Colonic mucosa (tissue), 4 donors: ENCODE measurements at regions not wholly inside any gene's neighbourhood (a gene's known extent, or its start where the extent isn't known, plus 50 kb on each side); places are given as distances from the start of the nearest gene placed in this dataset.

Experiments used
- DNase-seq: peaks from one replicate; pipeline ENCODE4 v3.0.0-alpha.2; 2020
- H3K27ac ChIP-seq: fragments of 200-600 bp; one replicate; pipeline ENCODE4 v1.8.0; 2021
- H3K27me3 ChIP-seq: fragments of 200-600 bp; one replicate; pipeline ENCODE4 v1.8.0; 2021
- H3K36me3 ChIP-seq: fragments of 200-600 bp; one replicate; pipeline ENCODE4 v1.8.0; 2021
- H3K4me1 ChIP-seq: fragments of 200-600 bp; one replicate; pipeline ENCODE4 v1.8.0; 2021; ENCODE audit warnings: mild to moderate bottlenecking
- H3K4me3 ChIP-seq: fragments of 200-600 bp; one replicate; pipeline ENCODE4 v1.8.0; 2021
- H3K9ac ChIP-seq, 2 donors: one replicate each; pipeline ENCODE4 v1.7.0; 2013; ENCODE audit warnings: control low read depth in 2 of 2, low read depth in 2 of 2, low read length in 2 of 2
- H3K9me3 ChIP-seq: fragments of 200-600 bp; one replicate; pipeline ENCODE4 v1.8.0; 2021
- CTCF ChIP-seq: fragments of 200-600 bp; IDR thresholded peaks from one replicate; pipeline ENCODE4 v1.8.0; 2022; ENCODE audit warnings: antibody characterized with exemption, mild to moderate bottlenecking
- intact Hi-C: fragments of 100-400 bp; cut with DNase I; formaldehyde crosslinking; loops from one replicate; pipeline ENCODE4 v1.14.1; 2022
- donor health status: healthy.
- donor health status: DM: no; HTN: no; CAD: no.
- donor health status: DM: no; HTN: no; CAD: no.

GRCh38 chr6:45757443-45758130, 258.1 kb downstream of the CLIC5 start:
- no peaks in the 10 kb centered on the region for H3K27me3 ChIP-seq
- intact Hi-C loops: no loop called here

GRCh38 chr6:45756606-45757005, 259.1 kb downstream of the CLIC5 start:
- no peak for TF ChIP-seq CTCF

More at GRCh38 chr6:45757443-45758130, 258.1 kb downstream of the CLIC5 start:
- no peaks in the 10 kb centered on the region for H3K9me3 ChIP-seq
- H3K36me3 ChIP-seq: no peaks in the 10 kb centered on the region
- H3K9ac ChIP-seq: no peak overlapping the region
- H3K4me1 ChIP-seq: no peaks in the 10 kb centered on the region
- no peak for TF ChIP-seq CTCF
- no peak for DNase-seq
- H3K4me3 ChIP-seq: no peak overlapping the region
- no peak overlapping the region for H3K27ac ChIP-seq

DNA sequence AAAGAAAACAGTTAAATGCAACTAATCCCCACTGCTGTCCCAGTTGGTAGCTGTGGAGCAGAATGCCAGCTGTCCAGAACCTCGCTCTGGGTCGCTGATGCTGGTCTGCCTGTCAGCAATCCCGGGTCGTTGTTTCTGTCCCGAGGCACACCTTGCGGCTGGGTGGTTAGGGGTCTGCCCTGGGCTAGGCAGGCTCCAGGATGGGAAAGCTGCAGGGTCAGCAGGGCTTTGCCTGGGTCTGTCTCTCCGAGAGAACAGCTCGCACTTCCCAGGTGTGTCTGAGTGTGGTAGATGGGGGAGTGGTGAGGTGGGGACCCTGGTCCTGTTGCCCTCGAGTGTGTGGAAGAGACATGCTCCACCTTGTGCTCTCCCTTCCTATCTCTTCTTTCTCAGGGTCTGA, 261.2 kb downstream of the CLIC5 start:
- intact Hi-C loops: no loop called here
- Histone ChIP-seq H3K4me3 (no peak overlapping the region), H3K36me3 (no peaks in the 10 kb centered on the region), H3K9me3 (no peaks in the 10 kb centered on the region), H3K9ac (no peak overlapping the region), H3K4me1 (no peaks in the 10 kb centered on the region), H3K27ac (no peak overlapping the region), H3K27me3 (no peaks in the 10 kb centered on the region)
- TF ChIP-seq CTCF: no peak
- DNase-seq: no peak

More at GRCh38 chr6:45756606-45757005, 259.1 kb downstream of the CLIC5 start:
- no peaks in the 10 kb centered on the region for H3K27me3 ChIP-seq
- DNase-seq: no peak
- no peak overlapping the region for H3K4me3 ChIP-seq
- H3K9me3 ChIP-seq: no peaks in the 10 kb centered on the region
- intact Hi-C loops: no loop called here
- H3K9ac ChIP-seq: no peak overlapping the region
- H3K4me1 ChIP-seq: no peaks in the 10 kb centered on the region
- no peaks in the 10 kb centered on the region for H3K36me3 ChIP-seq
- H3K27ac ChIP-seq: no peak overlapping the region

GRCh38 chr6:45746046-45746445, 269.6 kb downstream of the CLIC5 start:
- Histone ChIP-seq H3K9me3 (no peaks in the 10 kb centered on the region), H3K27me3 (no peaks in the 10 kb centered on the region), H3K27ac (no peak overlapping the region), H3K9ac (no peak overlapping the region), H3K4me1 (peaks cover 5% of the 10 kb centered on the region), H3K4me3 (no peak overlapping the region), H3K36me3 (no peaks in the 10 kb centered on the region)
- no peak for DNase-seq
- TF ChIP-seq CTCF: no peak
- intact Hi-C loops: no loop called here

- Histone ChIP-seq H3K4me3 (no peak overlapping the region), H3K27ac (no peak overlapping the region), H3K4me1 (peaks cover 5% of the 10 kb centered on the region), H3K27me3 (no peaks in the 10 kb centered on the region), H3K9ac (no peak overlapping the region), H3K9me3 (no peaks in the 10 kb centered on the region), H3K36me3 (no peaks in the 10 kb centered on the region)
- intact Hi-C loops: no loop called here
- no peak for DNase-seq
- no peak for TF ChIP-seq CTCF
Observed at GRCh38 chr6:45743028-45743615, 272.5 kb downstream of the CLIC5 start.
